H9 (cell line): ENCODE measurements at regions not wholly inside any gene's neighbourhood (a gene's known extent, or its start where the extent isn't known, plus 50 kb on each side); places are given as distances from the start of the nearest gene placed in this dataset.

ENCODE experiments used
- DNase-seq: peaks from one replicate; pipeline ENCODE4 v3.0.0-alpha.2; 2017
- H2AFZ ChIP-seq: one replicate; pipeline ENCODE4 v1.6.1; 2013; ENCODE audit warnings: mild to moderate bottlenecking, low read length, control low read depth, moderate library complexity
- H2AK5ac ChIP-seq: 2 replicates; pipeline ENCODE4 v1.6.1; 2013; ENCODE audit warnings: low read length, control low read depth, mixed read lengths; ENCODE audit not compliant: insufficient read length
- H2BK120ac ChIP-seq: one replicate; pipeline ENCODE4 v1.6.1; 2013; ENCODE audit warnings: low read depth, mild to moderate bottlenecking, low read length, control low read depth, inconsistent platforms; ENCODE audit not compliant: poor library complexity, severe bottlenecking
- H2BK12ac ChIP-seq: 2 replicates; pipeline ENCODE4 v1.6.1; 2013; ENCODE audit warnings: low read length, control low read depth, mixed read lengths, low read depth; ENCODE audit not compliant: insufficient read length
- H2BK15ac ChIP-seq: 2 replicates; pipeline ENCODE4 v1.6.1; 2013; ENCODE audit warnings: low read depth, low read length, control low read depth
- H2BK20ac ChIP-seq: one replicate; pipeline ENCODE4 v1.6.1; 2013; ENCODE audit warnings: low read depth, mild to moderate bottlenecking, low read length, control low read depth, inconsistent platforms; ENCODE audit not compliant: poor library complexity, severe bottlenecking
- H2BK5ac ChIP-seq: 2 replicates; pipeline ENCODE4 v1.6.1; 2013; ENCODE audit warnings: low read length, control low read depth, mixed read lengths; ENCODE audit not compliant: insufficient read length
- H3K14ac ChIP-seq: 2 replicates; pipeline ENCODE4 v1.6.1; 2013; ENCODE audit warnings: low read length, control low read depth; ENCODE audit not compliant: insufficient read depth
- H3K18ac ChIP-seq: 2 replicates; pipeline ENCODE4 v1.6.1; 2013; ENCODE audit warnings: low read depth, mild to moderate bottlenecking, mixed read lengths, low read length, control low read depth; ENCODE audit not compliant: insufficient read length
- H3K23ac ChIP-seq: 2 replicates; pipeline ENCODE4 v1.6.1; 2013; ENCODE audit warnings: low read length, control low read depth, mixed read lengths, low read depth; ENCODE audit not compliant: insufficient read length
- H3K23me2 ChIP-seq: 2 replicates; pipeline ENCODE4 v1.6.1; 2013; ENCODE audit warnings: low read depth, mild to moderate bottlenecking, mixed read lengths, low read length, control low read depth; ENCODE audit not compliant: insufficient read length, poor library complexity, severe bottlenecking
- H3K27ac ChIP-seq: 2 replicates; pipeline ENCODE4 v1.5.1; 2013; ENCODE audit warnings: low read length, control low read depth, mixed read lengths, low read depth; ENCODE audit not compliant: insufficient read length
- H3K27me3 ChIP-seq: 2 replicates; pipeline ENCODE4 v1.6.1; 2013; ENCODE audit warnings: low read length, control low read depth, inconsistent platforms; ENCODE audit not compliant: insufficient read depth
- H3K4ac ChIP-seq: 2 replicates; pipeline ENCODE4 v1.6.1; 2013; ENCODE audit warnings: low read depth, mild to moderate bottlenecking, control low read depth, inconsistent platforms, low read length, moderate library complexity
- H3K4me1 ChIP-seq: 2 replicates; pipeline ENCODE4 v1.6.1; 2013; ENCODE audit warnings: low read length, control low read depth, inconsistent platforms; ENCODE audit not compliant: insufficient read depth
- H3K4me2 ChIP-seq: 2 replicates; pipeline ENCODE4 v1.6.1; 2013; ENCODE audit warnings: low read length, control low read depth, mixed read lengths; ENCODE audit not compliant: insufficient read length, insufficient read depth
- H3K56ac ChIP-seq: 2 replicates; pipeline ENCODE4 v1.6.1; 2013; ENCODE audit warnings: low read depth, mild to moderate bottlenecking, mixed read lengths, low read length, control low read depth; ENCODE audit not compliant: insufficient read length
- H3K79me1 ChIP-seq: 2 replicates; pipeline ENCODE4 v1.6.1; 2013; ENCODE audit warnings: low read depth, mild to moderate bottlenecking, moderate library complexity, low read length, control low read depth, inconsistent platforms; ENCODE audit not compliant: insufficient read depth, poor library complexity, severe bottlenecking
- H3K79me2 ChIP-seq: 2 replicates; pipeline ENCODE4 v1.6.1; 2013; ENCODE audit warnings: low read length, control low read depth, inconsistent platforms; ENCODE audit not compliant: insufficient read depth
- H3K9ac ChIP-seq: 2 replicates; pipeline ENCODE4 v1.6.1; 2013; ENCODE audit warnings: low read length, control low read depth, mixed read lengths; ENCODE audit not compliant: insufficient read length; ENCODE audit errors: extremely low read depth
- H3K9me3 ChIP-seq: one replicate; pipeline ENCODE4 v1.6.1; 2013; ENCODE audit warnings: low read depth, low read length, inconsistent platforms; ENCODE audit not compliant: control insufficient read depth
- H3T11ph ChIP-seq: one replicate; pipeline ENCODE4 v1.6.1; 2013; ENCODE audit warnings: mild to moderate bottlenecking, low read length, control low read depth, inconsistent platforms
- H4K20me1 ChIP-seq: one replicate; pipeline ENCODE4 v1.6.1; 2013; ENCODE audit not compliant: control insufficient read depth, insufficient read length, insufficient read depth
- H4K5ac ChIP-seq: 2 replicates; pipeline ENCODE4 v1.6.1; 2013; ENCODE audit warnings: low read depth, mild to moderate bottlenecking, mixed read lengths, low read length, control low read depth; ENCODE audit not compliant: insufficient read length
- H4K8ac ChIP-seq: replicated peaks from 2 replicates; pipeline ENCODE4 v1.6.1; 2013; ENCODE audit warnings: low read length, control low read depth, mixed read lengths, low read depth; ENCODE audit not compliant: insufficient read length
- H4K91ac ChIP-seq: 2 replicates; pipeline ENCODE4 v1.6.1; 2013; ENCODE audit warnings: low read depth, mild to moderate bottlenecking, moderate library complexity, mixed read lengths, low read length, control low read depth; ENCODE audit not compliant: insufficient read length
- H3K27ac Mint-ChIP-seq, 3 experiments: 2 replicates in 2 of 3; 3 replicates in 1 of 3; pipeline ENCODE4 v1.8.0; 2020 to 2021; ENCODE audit warnings: mixed read lengths in 3 of 3, mild to moderate bottlenecking in 1 of 3, moderate library complexity in 1 of 3
- H3K27me3 Mint-ChIP-seq: 2 replicates; pipeline ENCODE4 v1.8.0; 2021; ENCODE audit warnings: low read depth, mild to moderate bottlenecking, moderate library complexity, mixed read lengths
- H3K36me3 Mint-ChIP-seq, 3 experiments: 2 replicates in 2 of 3; 3 replicates in 1 of 3; pipeline ENCODE4 v1.8.0; 2020 to 2021; ENCODE audit warnings: low read depth in 3 of 3, mixed read lengths in 3 of 3; ENCODE audit not compliant: insufficient read depth in 1 of 3
- H3K4me1 Mint-ChIP-seq, 2 experiments: 2 replicates each; pipeline ENCODE4 v1.8.0; 2020; ENCODE audit warnings: mixed read lengths in 2 of 2
- H3K4me3 Mint-ChIP-seq, 2 experiments: 2 replicates in 1 of 2; 3 replicates in 1 of 2; pipeline ENCODE4 v1.8.0; 2020 to 2021; ENCODE audit warnings: mild to moderate bottlenecking in 2 of 2, mixed read lengths in 2 of 2, moderate library complexity in 1 of 2
- H3K9me3 Mint-ChIP-seq, 2 experiments: 2 replicates in 1 of 2; 3 replicates in 1 of 2; pipeline ENCODE4 v1.8.0; 2020; ENCODE audit warnings: mild to moderate bottlenecking in 2 of 2, mixed read lengths in 2 of 2, moderate library complexity in 1 of 2
- CTCF ChIP-seq: fragments of 200-600 bp; sonication (generic); conservative IDR thresholded peaks from 3 replicates; pipeline ENCODE4 v1.8.0; 2021; ENCODE audit warnings: antibody characterized with exemption, mild to moderate bottlenecking
- WGBS: extraction: QIAGEN DNeasy Blood & Tissue Kit; methylation state at CpG from one replicate; pipeline ENCODE4 v1.1.7; 2013; ENCODE audit warnings: missing lambda C conversion rate, low lambda C conversion rate, mixed read lengths; ENCODE audit not compliant: insufficient read length; ENCODE audit errors: extremely low coverage; 5-methylcytosine and 5-hydroxymethylcytosine counted together

- no peak for TF ChIP-seq CTCF
- H2BK15ac ChIP-seq: no peak overlapping the region
- no peaks in the 10 kb centered on the region for H3K9me3 ChIP-seq
- no peak overlapping the region for H2BK12ac ChIP-seq
- no peak overlapping the region for H4K8ac ChIP-seq
- no peak overlapping the region for H3K9ac ChIP-seq
- H3K27me3 Mint-ChIP-seq: peaks cover 2% of the 10 kb centered on the region; the same call in 1 of the 2 replicates
- H4K20me1 ChIP-seq: peaks cover 2% of the 10 kb centered on the region
- H3K4me2 ChIP-seq: no peak overlapping the region
- no peak overlapping the region for H3K27ac Mint-ChIP-seq
- no peak overlapping the region for H2BK120ac ChIP-seq
- H3T11ph ChIP-seq: no peak overlapping the region
- H3K23me2 ChIP-seq: no peaks in the 10 kb centered on the region
- no peak for DNase-seq
- H2AK5ac ChIP-seq: no peak overlapping the region
- H4K91ac ChIP-seq: no peak overlapping the region
- H3K79me2 ChIP-seq: no peaks in the 10 kb centered on the region
- no peak overlapping the region for H3K56ac ChIP-seq
- H2BK20ac ChIP-seq: no peak overlapping the region
- no peak overlapping the region for H3K18ac ChIP-seq
- H3K14ac ChIP-seq: no peak overlapping the region
- no peak overlapping the region for H3K4ac ChIP-seq
- no peak overlapping the region for H3K27ac ChIP-seq
- peaks cover under 1 to 4% of the 10 kb centered on the region in 2 experiments; a peak in 3 of 4 replicates for H3K4me1 Mint-ChIP-seq
- no peaks in the 10 kb centered on the region for H3K27me3 ChIP-seq
- H4K5ac ChIP-seq: no peak overlapping the region
- no peaks in the 10 kb centered on the region for H3K79me1 ChIP-seq
- H3K23ac ChIP-seq: no peak overlapping the region
- no peaks in the 10 kb centered on the region for H3K4me1 ChIP-seq
- no peak overlapping the region for H3K4me3 Mint-ChIP-seq
- no peaks in the 10 kb centered on the region for H3K9me3 Mint-ChIP-seq
- no peaks in the 10 kb centered on the region for H3K36me3 Mint-ChIP-seq
- no peak overlapping the region for H2BK5ac ChIP-seq
- no CpG with 5 or more reads among the region's 8 CpGs for WGBS
- no peak overlapping the region for H2AFZ ChIP-seq
Measured at GRCh38 chr17:72566671-72567484, 446.1 kb downstream of the SOX9 start.
